Fibroblast of skin of abdomen (primary cell): ENCODE measurements at regions not wholly inside any gene's neighbourhood (a gene's known extent, or its start where the extent isn't known, plus 50 kb on each side); places are given as distances from the start of the nearest gene placed in this dataset.
"Not testable (repeated sequence)": the region's sequence is repeated elsewhere in the genome, so short reads cannot be mapped to it uniquely, and the experiment has no call there.

ENCODE experiments used
- DNase-seq: peaks from one replicate; pipeline ENCODE4 v3.0.0-alpha.2; 2013

- not testable (repeated sequence) for DNase-seq
These were observed 846.4 kb downstream of the RPIA start for GRCh38 chr2:89537862-89538261.

- not testable (repeated sequence) for DNase-seq
These were observed 852.6 kb downstream of the RPIA start for GRCh38 chr2:89544110-89544509.

GRCh38 chr2:89579154-89579553 is 887.7 kb downstream of the RPIA start:
- not testable (repeated sequence) for DNase-seq

GRCh38 chr2:89582816-89583215 is 891.3 kb downstream of the RPIA start:
- DNase-seq, result peak; percentile 22

- DNase-seq, result not testable (repeated sequence)
These were observed 892.6 kb downstream of the RPIA start for GRCh38 chr2:89584046-89584445.

- not testable (repeated sequence) for DNase-seq
These were observed 893.5 kb downstream of the RPIA start for GRCh38 chr2:89584868-89585557.

- DNase-seq, result peak; percentile 72
These were observed 894.1 kb downstream of the RPIA start for GRCh38 chr2:89585558-89585920.

GRCh38 chr2:89599843-89600242 is 908.4 kb downstream of the RPIA start:
- DNase-seq, result peak; percentile 29

GRCh38 chr2:89606514-89606913 is 915.0 kb downstream of the RPIA start:
- not testable (repeated sequence) for DNase-seq

GRCh38 chr2:89610207-89610926 is 918.9 kb downstream of the RPIA start:
- DNase-seq, result not testable (repeated sequence)

GRCh38 chr2:89610927-89611515 is 919.5 kb downstream of the RPIA start:
- DNase-seq, result not testable (repeated sequence)

GRCh38 chr2:89611710-89612109 is 920.2 kb downstream of the RPIA start:
- not testable (repeated sequence) for DNase-seq

GRCh38 chr2:89649268-89649667 is 957.8 kb downstream of the RPIA start:
- DNase-seq, result not testable (repeated sequence)

- not testable (repeated sequence) for DNase-seq
These were observed 987.8 kb downstream of the RPIA start for GRCh38 chr2:89679254-89679653.
